ENCODE measurements at regions not wholly inside any gene's neighbourhood (a gene's known extent, or its start where the extent isn't known, plus 50 kb on each side); places are given as distances from the start of the nearest gene placed in this dataset.

GRCh38 chr13:30123575-30123974 is 183.8 kb downstream of the KATNAL1 start:
- H3K4me3 ChIP-seq (replicated peaks; ENCODE audit: low read depth, low read length), result no peak overlapping the region
- no peak for TF ChIP-seq CTCF (IDR thresholded peaks at IDR 0.05; ENCODE audit: low read depth, low read length, missing control alignments)
- DNase-seq (ENCODE audit: extremely low read depth, low read depth), result no peak

- no peak for DNase-seq (ENCODE audit: extremely low read depth, low read depth)
- TF ChIP-seq CTCF (IDR thresholded peaks at IDR 0.05; ENCODE audit: low read depth, low read length, missing control alignments), result no peak
- no peak overlapping the region for H3K4me3 ChIP-seq (replicated peaks; ENCODE audit: low read depth, low read length)
These were observed 185.7 kb downstream of the KATNAL1 start for GRCh38 chr13:30121666-30122065.

GRCh38 chr13:30121244-30121643 is 186.1 kb downstream of the KATNAL1 start:
- no peak for DNase-seq (ENCODE audit: extremely low read depth, low read depth)
- no peak overlapping the region for H3K4me3 ChIP-seq (replicated peaks; ENCODE audit: low read depth, low read length)
- no peak for TF ChIP-seq CTCF (IDR thresholded peaks at IDR 0.05; ENCODE audit: low read depth, low read length, missing control alignments)

- no peak overlapping the region for H3K4me3 ChIP-seq (replicated peaks; ENCODE audit: low read depth, low read length)
- no peak for DNase-seq (ENCODE audit: extremely low read depth, low read depth)
- no peak for TF ChIP-seq CTCF (IDR thresholded peaks at IDR 0.05; ENCODE audit: low read depth, low read length, missing control alignments)
These were observed 187.1 kb downstream of the KATNAL1 start for GRCh38 chr13:30120133-30120822.

- TF ChIP-seq CTCF (IDR thresholded peaks at IDR 0.05; ENCODE audit: low read depth, low read length, missing control alignments), result no peak
- H3K4me3 ChIP-seq (replicated peaks; ENCODE audit: low read depth, low read length), result no peak overlapping the region; the same call in 1 of the 2 replicates
- peak; percentile 81 for DNase-seq (ENCODE audit: extremely low read depth, low read depth)
These were observed 187.9 kb downstream of the KATNAL1 start for GRCh38 chr13:30119476-30119875.

GRCh38 chr13:30116379-30116778 is 191.0 kb downstream of the KATNAL1 start:
- H3K4me3 ChIP-seq (replicated peaks; ENCODE audit: low read depth, low read length), result no peak overlapping the region
- no peak for TF ChIP-seq CTCF (IDR thresholded peaks at IDR 0.05; ENCODE audit: low read depth, low read length, missing control alignments)
- no peak for DNase-seq (ENCODE audit: extremely low read depth, low read depth)

GRCh38 chr13:30115257-30115600 is 192.1 kb downstream of the KATNAL1 start:
- H3K4me3 ChIP-seq (replicated peaks; ENCODE audit: low read depth, low read length), result peak overlapping the region; percentile 38
- no peak for TF ChIP-seq CTCF (IDR thresholded peaks at IDR 0.05; ENCODE audit: low read depth, low read length, missing control alignments)
- DNase-seq (ENCODE audit: extremely low read depth, low read depth), result no peak

Measured in HFF-Myc (cell line).